OCI-LY7 (cell line): ENCODE measurements at regions not wholly inside any gene's neighbourhood (a gene's known extent, or its start where the extent isn't known, plus 50 kb on each side); places are given as distances from the start of the nearest gene placed in this dataset.
"Not testable (repeated sequence)": the region's sequence is repeated elsewhere in the genome, so short reads cannot be mapped to it uniquely, and the experiment has no call there.

ENCODE experiments used
- BruUV-seq: library from RNA; stranded (reverse); fragments of 400-500 nt; replicated peaks from 2 replicates; lab custom pipeline; 2021; lab: Mats Ljungman, UMichigan
- CTCF ChIA-PET: fragments of 300-600 bp; sonication (Branson Sonifier 250); formaldehyde crosslinking; loops from one replicate; lab custom pipeline; 2022; ENCODE audit warnings: antibody characterized with exemption; ENCODE audit not compliant: unreplicated experiment; lab: Charles Lee
- POLR2A ChIA-PET: fragments of 300-600 bp; sonication (Branson Sonifier 250); formaldehyde crosslinking; loops from one replicate; lab custom pipeline; 2022; ENCODE audit warnings: antibody characterized with exemption; lab: Charles Lee
- DNase-seq: peaks from one replicate; pipeline ENCODE4 v3.0.0-alpha.2; 2015; ENCODE audit warnings: low spot score
- H2AFZ ChIP-seq: fragments of 200-600 bp; sonication (generic), shearing (Covaris generic); 2 replicates; pipeline ENCODE4 v1.6.1; 2014; ENCODE audit warnings: mild to moderate bottlenecking, antibody characterized with exemption, low read length, moderate library complexity
- H3K27ac ChIP-seq: fragments of 200-600 bp; sonication (generic); 2 replicates; pipeline ENCODE4 v1.5.1; 2014; ENCODE audit warnings: mixed run types, low read depth, mild to moderate bottlenecking, moderate library complexity, low read length, inconsistent platforms; ENCODE audit not compliant: poor library complexity, severe bottlenecking
- H3K36me3 ChIP-seq: fragments of 200-600 bp; sonication (generic); 2 replicates; pipeline ENCODE4 v1.6.1; 2014; ENCODE audit warnings: mild to moderate bottlenecking, antibody characterized with exemption, low read length, moderate library complexity, mixed read lengths; ENCODE audit not compliant: insufficient read depth
- H3K4me1 ChIP-seq: fragments of 200-600 bp; sonication (generic); 2 replicates; pipeline ENCODE4 v1.5.1; 2014; ENCODE audit warnings: mild to moderate bottlenecking, low read length; ENCODE audit not compliant: insufficient read depth, poor library complexity, severe bottlenecking
- H3K4me2 ChIP-seq: fragments of 200-600 bp; sonication (generic); 2 replicates; pipeline ENCODE4 v1.6.1; 2014; ENCODE audit warnings: mild to moderate bottlenecking, low read length
- H3K4me3 ChIP-seq: fragments of 200-600 bp; sonication (generic); 2 replicates; pipeline ENCODE4 v1.5.1; 2014; ENCODE audit warnings: mild to moderate bottlenecking, low read depth, low read length; ENCODE audit not compliant: poor library complexity, severe bottlenecking
- H3K79me2 ChIP-seq: fragments of 200-600 bp; sonication (generic); 2 replicates; pipeline ENCODE4 v1.6.1; 2016; ENCODE audit warnings: low read depth, mild to moderate bottlenecking, low read length, moderate library complexity, mixed read lengths; ENCODE audit not compliant: insufficient read depth
- H3K9me2 ChIP-seq: fragments of 200-600 bp; sonication (generic); 2 replicates; pipeline ENCODE4 v1.6.1; 2016; ENCODE audit warnings: mild to moderate bottlenecking, low read length, mixed read lengths; ENCODE audit not compliant: insufficient read depth
- H3K9me3 ChIP-seq: fragments of 200-600 bp; sonication (generic); 2 replicates; pipeline ENCODE4 v1.6.1; 2014; ENCODE audit warnings: mild to moderate bottlenecking, mixed run types, low read length, mixed read lengths
- H4K20me1 ChIP-seq: fragments of 200-600 bp; sonication (generic); 2 replicates; pipeline ENCODE4 v1.6.1; 2014; ENCODE audit warnings: mild to moderate bottlenecking, antibody characterized with exemption, low read length, moderate library complexity, mixed read lengths; ENCODE audit not compliant: insufficient read depth
- CTCF ChIP-seq: fragments of 200-600 bp; sonication (generic); conservative IDR thresholded peaks from 2 replicates; pipeline ENCODE4 v1.5.1; 2014; ENCODE audit warnings: mild to moderate bottlenecking, antibody characterized with exemption, low read length, moderate library complexity, mixed read lengths
- EZH2phosphoT487 ChIP-seq: fragments of 200-600 bp; sonication (generic); IDR thresholded peaks from 2 replicates; pipeline ENCODE4 v1.6.1; 2018; ENCODE audit warnings: low read depth, borderline replicate concordance, mild to moderate bottlenecking, mixed run types, antibody characterized with exemption, low read length, moderate library complexity, mixed read lengths
- intact Hi-C: fragments of 100-400 bp; cut with micrococcal nuclease; formaldehyde crosslinking; loops from one replicate; pipeline ENCODE4 v1.10.0; 2022; ENCODE audit not compliant: unreplicated experiment

DNA sequence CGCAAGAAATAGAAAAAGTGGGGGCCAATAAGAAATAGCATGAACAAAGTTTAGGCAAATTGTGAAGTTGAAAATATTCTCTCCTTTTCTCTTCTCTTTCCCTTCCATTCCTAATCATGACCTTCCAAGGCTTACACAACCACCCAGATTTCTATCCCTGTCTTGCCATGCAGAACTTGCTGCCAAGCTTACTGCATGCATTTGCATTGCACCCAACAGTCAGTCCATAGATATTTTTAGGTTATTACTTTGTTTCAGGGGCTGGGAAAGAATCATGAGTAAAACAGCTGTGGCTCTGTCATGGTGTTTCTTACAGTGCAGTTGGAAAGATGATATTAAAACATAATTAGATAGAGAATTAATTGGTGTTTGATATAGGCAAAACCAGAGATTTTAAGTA lies 219.4 kb downstream of the PTGER3 start:
- no peaks in the 10 kb centered on the region for H3K9me3 ChIP-seq

GRCh38 chr1:70834365-70834764 lies 213.3 kb downstream of the PTGER3 start:
- intact Hi-C loops, H3K9me3 ChIP-seq, H3K4me1 ChIP-seq, CTCF ChIA-PET, H3K36me3 ChIP-seq, H3K4me3 ChIP-seq, H3K4me2 ChIP-seq, BruUV-seq, DNase-seq, H3K79me2 ChIP-seq, H4K20me1 ChIP-seq, H2AFZ ChIP-seq, H3K27ac ChIP-seq, H3K9me2 ChIP-seq, POLR2A ChIA-PET: not testable (repeated sequence)

More for the DNA sequence above, 219.4 kb downstream of the PTGER3 start:
- no TSS peak for BruUV-seq
- H3K27ac ChIP-seq: no peak overlapping the region
- H3K79me2 ChIP-seq: no peaks in the 10 kb centered on the region
- H3K36me3 ChIP-seq: no peaks in the 10 kb centered on the region
- H3K4me2 ChIP-seq: no peak overlapping the region
- TF ChIP-seq CTCF (no peak), EZH2phosphoT487 (no peak)
- ChIA-PET POLR2A (no interaction called here), CTCF (no interaction called here)
- no peaks in the 10 kb centered on the region for H4K20me1 ChIP-seq
- DNase-seq: no peak
- intact Hi-C loops: no loop called here
- no peak overlapping the region for H3K4me3 ChIP-seq
- no peak overlapping the region for H2AFZ ChIP-seq
- no peaks in the 10 kb centered on the region for H3K4me1 ChIP-seq
- H3K9me2 ChIP-seq: no peaks in the 10 kb centered on the region

- CTCF ChIA-PET: no interaction called here
Measured at GRCh38 chr1:70836456-70836855, 211.2 kb downstream of the PTGER3 start.

More at GRCh38 chr1:70836456-70836855, 211.2 kb downstream of the PTGER3 start:
- POLR2A ChIA-PET: no interaction called here
- H3K4me3 ChIP-seq: no peak overlapping the region
- no peak for DNase-seq
- no peaks in the 10 kb centered on the region for H3K9me3 ChIP-seq
- intact Hi-C loops: no loop called here
- H4K20me1 ChIP-seq: no peaks in the 10 kb centered on the region
- H3K4me1 ChIP-seq: no peaks in the 10 kb centered on the region
- no peaks in the 10 kb centered on the region for H3K79me2 ChIP-seq
- TF ChIP-seq EZH2phosphoT487 (no peak), CTCF (no peak)
- no peak overlapping the region for H2AFZ ChIP-seq
- no TSS peak for BruUV-seq
- H3K36me3 ChIP-seq: no peaks in the 10 kb centered on the region
- H3K27ac ChIP-seq: no peak overlapping the region
- no peaks in the 10 kb centered on the region for H3K9me2 ChIP-seq
- H3K4me2 ChIP-seq: no peak overlapping the region
